Uterus (tissue), 2 donors: ENCODE measurements at regions not wholly inside any gene's neighbourhood (a gene's known extent, or its start where the extent isn't known, plus 50 kb on each side); places are given as distances from the start of the nearest gene placed in this dataset.

Source experiments
- CTCF ChIP-seq, 4 experiments: fragments of 200-600 bp in 2 of 4; fragments of 450-650 bp in 2 of 4; sonication (generic) in 2 of 4; IDR thresholded peaks; one replicate each; pipeline ENCODE4 v1.5.1; 2016 to 2019; ENCODE audit warnings: antibody characterized with exemption in 4 of 4, mild to moderate bottlenecking in 2 of 4, moderate library complexity in 1 of 4
- POLR2A ChIP-seq, 2 donors: fragments of 450-650 bp; IDR thresholded peaks; one replicate each; pipeline ENCODE4 v1.6.1; 2016; ENCODE audit warnings: antibody characterized with exemption in 2 of 2, mild to moderate bottlenecking in 1 of 2, moderate library complexity in 1 of 2

GRCh38 chr18:76754351-76754750 is 68.0 kb upstream of the ZNF236 start:
- no peak for TF ChIP-seq CTCF (IDR thresholded peaks at IDR 0.05)
- TF ChIP-seq POLR2A (IDR thresholded peaks at IDR 0.05) = no peak
